ENCODE measurements at regions not wholly inside any gene's neighbourhood (a gene's known extent, or its start where the extent isn't known, plus 50 kb on each side); places are given as distances from the start of the nearest gene placed in this dataset.
A peak's percentile ranks its signal among the peaks of the same experiment; 100 is the strongest.

DNA sequence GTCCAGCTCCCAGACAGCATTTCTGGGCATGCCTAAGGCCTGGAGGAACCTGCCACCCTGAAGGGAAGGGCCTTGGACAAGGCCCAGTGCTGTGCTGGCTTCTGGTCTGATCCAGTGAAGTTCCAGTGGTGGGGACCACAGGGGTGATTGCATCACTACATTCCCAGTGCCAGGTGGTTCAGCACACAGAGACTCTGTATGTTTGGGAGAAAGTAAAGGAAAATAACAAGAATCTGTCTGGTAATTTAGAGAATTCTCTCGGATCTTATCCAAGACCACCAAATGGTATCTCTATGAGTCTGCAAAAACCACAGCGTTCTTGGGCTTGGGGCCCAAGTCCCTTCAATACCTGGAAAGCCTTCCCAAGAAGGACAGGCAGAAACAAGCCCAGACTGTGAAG is 131.8 kb upstream of the MAD2L1 start:
- DNase-seq (ENCODE audit: low read depth) = no peak

DNA sequence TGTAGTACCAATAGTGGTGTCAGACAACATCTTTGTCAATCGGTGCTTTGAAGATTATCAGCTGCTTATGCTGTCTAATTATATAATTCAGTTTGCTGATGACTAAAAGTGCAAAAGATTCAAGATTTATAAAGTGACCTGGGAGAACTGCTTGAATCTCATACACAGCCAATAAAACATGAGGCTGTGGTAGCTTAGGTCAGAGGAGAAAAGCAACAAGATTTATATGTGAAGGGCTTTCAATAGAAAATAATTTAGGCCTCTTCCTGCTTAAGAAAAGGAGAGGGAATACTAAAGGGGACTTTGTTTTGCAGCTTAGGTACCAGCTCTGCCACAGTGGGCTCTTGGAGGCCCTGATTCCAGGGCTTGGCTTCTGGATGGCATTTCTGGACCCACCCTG is 111.0 kb upstream of the MAD2L1 start:
- no peak for DNase-seq (ENCODE audit: low read depth)

DNA sequence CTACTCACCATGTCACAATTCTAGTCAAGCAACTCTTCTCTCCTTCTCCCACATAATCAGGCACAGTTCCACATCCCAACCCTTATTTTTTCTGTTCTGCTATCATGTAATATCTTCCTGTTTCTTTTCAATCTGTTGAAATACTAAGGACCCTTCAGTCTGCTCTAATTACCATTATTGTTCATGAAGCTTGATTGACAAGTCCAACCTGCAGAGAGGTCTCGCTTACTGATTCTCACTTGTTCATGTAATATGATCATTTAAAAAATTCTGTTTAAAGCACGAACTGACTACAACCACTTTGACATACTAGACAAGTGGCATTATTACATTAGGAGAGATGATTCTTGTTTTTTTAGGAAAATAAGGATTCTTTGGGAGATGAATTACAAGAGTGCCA is 108.6 kb upstream of the MAD2L1 start:
- DNase-seq (ENCODE audit: low read depth) = no peak

DNA sequence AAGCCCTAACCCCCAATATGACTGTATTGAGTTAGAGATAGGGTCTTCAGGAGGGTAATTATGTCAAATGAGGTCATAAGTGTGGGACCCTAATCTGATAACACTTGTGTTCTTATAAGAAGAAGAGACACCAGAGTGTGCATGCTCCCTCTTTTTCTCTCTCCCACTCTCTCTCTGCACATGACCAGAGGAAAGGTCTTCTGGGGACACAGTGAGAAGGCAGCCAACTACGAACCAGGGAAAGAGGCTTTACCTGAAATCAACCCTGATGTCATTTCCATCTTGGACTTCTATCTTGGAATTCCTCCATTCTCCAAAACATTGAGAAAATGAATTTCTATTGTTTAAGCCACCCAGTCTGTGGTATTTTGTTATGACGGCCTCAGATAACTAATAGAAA is 97.2 kb upstream of the MAD2L1 start:
- no peak for DNase-seq (ENCODE audit: low read depth)

DNA sequence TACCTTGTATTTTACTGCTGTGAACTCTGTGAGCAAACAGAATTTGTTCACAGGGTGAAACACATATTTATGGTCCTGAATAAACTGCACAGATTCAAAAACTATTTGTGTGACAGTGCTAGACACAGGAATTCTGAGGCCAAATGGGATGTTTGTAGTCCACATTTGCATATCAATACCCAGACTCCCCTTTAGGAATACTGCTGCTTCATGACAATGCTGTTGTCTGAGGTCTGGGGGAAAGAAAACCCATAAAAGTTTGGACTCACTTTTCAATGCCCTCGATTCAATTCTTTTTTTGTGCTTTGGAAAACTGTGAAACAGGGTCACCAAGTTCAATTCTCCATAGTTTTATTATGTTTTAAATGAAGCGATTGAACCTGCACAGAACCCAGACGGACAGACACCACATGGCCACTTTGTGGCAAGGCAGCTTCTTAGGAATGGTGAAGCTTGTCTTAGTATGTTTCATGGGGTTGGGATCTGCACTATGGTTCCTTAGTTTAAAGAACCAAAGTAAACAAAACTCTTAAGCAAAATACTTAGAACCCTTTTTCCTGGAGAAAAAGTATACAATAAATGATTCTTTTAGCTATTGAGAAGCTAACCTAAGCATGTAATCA is 92.3 kb upstream of the MAD2L1 start:
- no peak for DNase-seq (ENCODE audit: low read depth)

DNA sequence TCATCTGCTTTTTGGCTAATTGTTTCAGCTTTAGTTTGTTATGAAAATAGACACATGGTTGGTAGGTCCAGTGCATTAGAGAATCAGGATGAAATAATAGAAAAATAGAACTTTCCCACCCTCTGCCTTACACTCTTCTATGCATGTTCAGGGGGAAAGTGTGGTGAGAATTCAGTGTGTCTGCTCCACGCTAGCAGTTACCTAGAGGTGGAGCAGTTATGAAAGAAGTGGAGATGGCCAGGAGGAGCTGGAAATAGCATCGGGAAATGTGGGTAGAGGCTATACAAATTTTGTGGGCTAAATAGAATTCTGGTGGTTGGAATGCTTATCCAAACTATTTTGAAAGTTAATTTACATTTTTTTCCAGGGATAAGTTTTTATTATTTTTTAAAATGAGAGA is 91.4 kb upstream of the MAD2L1 start:
- DNase-seq (ENCODE audit: low read depth) = no peak

DNA sequence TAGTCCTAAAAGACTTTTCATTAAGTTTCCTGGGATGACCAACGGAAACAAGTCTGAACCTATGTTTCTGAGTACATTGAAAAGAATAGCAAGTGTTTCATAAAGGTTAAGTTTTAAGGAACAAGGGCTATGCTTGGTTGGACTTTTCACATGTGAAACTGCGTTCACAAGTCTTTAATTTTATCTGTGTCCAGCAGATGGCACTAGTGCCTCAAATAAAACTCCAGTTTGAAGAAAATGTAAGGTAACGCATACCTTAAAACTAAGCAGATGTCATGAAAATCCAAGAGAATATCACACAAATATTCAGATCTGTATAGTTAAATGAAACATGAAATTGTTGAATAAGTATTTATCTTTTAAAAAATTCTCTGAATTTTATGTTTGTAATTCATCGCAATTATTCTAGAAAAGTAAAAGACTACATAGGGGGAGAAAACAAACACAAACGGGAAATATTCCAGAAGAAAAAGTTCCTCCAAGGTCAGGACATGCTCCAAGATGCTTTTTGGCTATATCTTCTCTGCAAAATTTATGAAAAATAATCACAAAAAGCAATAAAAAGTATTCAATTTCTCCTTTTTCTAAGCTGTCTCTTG is 89.6 kb upstream of the MAD2L1 start:
- DNase-seq (ENCODE audit: low read depth) = peak; percentile 19

DNA sequence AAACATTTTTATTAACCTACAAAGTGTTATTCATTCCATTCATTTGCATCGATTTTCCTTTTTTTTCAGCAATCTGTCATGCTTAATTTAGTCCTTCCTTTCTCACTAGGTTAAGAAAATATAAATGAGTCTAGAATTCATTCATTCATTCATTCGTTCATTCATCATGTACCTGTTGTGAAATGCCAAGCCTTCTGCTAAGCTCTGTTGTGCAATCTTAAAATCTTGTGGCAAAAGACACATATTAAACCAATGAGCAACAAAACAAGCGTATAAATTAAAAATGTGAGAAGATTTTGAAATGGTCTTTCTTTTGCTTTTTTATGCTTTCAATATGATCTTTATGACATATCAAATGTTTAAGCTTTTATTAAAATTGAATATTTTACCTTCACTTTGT is 88.6 kb upstream of the MAD2L1 start:
- no peak for DNase-seq (ENCODE audit: low read depth)

DNA sequence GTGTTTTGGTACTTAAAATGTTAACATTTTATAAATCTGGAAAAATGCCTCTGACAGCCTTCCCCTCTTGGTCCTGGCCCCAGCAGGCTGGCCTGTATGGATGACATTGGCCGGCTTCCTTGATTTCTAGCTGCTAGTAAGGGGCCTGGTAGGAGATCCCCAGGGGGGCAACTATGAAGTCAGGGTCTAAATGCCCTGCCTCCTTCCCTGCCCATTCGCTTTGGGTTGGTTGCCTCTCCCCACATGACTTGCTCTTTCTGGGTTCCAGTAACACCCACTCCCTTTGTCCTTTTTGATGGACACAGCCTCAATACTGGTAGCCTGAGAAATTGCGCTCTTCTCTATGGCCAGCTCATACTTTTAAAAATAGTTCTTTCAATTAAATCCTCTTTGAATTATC is 78.0 kb upstream of the MAD2L1 start:
- DNase-seq (ENCODE audit: low read depth) = no peak

DNA sequence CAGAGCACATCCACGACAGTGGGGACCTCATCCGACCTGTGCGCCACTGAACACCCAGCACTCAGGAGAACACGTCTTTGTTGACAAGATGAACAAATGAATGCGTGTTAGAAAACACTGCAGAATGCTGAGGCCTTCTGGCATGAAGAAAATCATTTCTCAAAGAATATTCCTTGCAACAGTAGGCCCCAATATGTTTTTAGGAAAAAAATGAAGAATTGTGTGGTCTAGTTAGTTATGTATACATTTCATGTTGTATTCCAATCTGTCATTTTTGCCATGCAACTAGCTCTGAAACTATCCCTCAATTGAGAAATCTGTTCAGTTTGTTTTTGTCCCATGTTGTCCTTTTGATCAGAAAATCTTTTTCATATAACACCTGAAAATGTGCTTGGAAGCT is 77.4 kb upstream of the MAD2L1 start:
- no peak for DNase-seq (ENCODE audit: low read depth)

DNA sequence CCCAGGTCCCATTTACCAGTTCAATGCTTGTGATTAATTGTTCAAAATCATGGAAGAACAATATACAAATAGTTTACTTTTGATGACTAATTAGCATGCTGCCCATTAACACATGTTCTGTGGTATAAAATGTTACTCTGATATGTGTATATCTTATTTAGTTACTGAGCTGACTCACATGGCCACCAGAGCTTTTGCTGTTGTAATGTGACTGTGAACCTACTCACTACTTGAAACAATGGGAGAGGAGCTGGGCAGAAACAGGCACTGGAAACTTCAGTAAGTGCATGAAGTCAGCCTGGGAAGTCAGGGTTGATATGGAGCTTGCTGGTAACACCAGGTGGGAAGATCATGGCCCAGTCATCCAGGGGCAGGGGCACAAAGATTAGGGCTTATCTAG is 72.7 kb upstream of the MAD2L1 start:
- DNase-seq (ENCODE audit: low read depth) = no peak

DNA sequence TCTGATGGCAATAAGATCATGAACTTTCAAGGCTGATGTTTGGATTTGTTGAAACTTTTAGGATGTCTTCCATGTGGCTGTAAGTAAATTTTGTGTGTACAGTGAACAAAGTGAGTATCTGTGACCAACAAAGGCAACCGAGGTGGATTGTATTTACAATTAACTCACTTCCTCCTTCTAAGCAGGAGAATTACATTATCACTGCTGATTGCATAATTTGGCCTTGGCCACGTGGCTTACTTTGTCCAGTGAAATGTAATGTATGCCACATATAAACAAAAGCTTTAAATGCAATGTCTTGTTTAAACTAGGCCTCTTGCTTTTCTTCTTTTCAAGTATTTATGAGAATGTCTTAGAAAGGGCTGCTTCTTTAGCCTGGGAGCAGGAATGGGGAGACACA is 66.3 kb upstream of the MAD2L1 start:
- no peak for DNase-seq (ENCODE audit: low read depth)

DNA sequence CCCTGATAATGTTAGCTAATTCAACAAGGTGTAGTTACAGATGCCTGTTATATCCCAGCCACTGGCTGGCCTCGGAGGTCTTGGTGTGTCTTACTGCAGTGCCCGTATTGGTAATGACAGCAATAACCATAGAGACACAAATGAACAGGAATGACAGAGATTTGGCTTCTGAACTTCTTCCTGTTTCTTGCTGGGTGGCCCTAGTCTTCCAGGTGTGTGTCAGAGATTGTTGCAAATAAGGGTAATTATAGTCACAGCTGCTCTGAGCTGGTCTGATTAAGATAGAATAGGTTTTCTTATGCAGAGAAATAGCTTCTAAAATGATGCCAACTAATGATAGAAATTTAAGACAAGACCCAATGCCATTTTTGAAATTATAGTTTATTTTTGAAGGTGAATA is 64.1 kb upstream of the MAD2L1 start:
- no peak for DNase-seq (ENCODE audit: low read depth)

Measured in HS-27A (cell line).